Activated CD4-positive, CD25-positive, alpha-beta regulatory T cell (primary cell): ENCODE measurements at regions not wholly inside any gene's neighbourhood (a gene's known extent, or its start where the extent isn't known, plus 50 kb on each side); places are given as distances from the start of the nearest gene placed in this dataset.

ENCODE experiments used
- DNase-seq, 4 experiments: peaks; one replicate each; lab custom pipeline; 2025; lab: John Stamatoyannopoulos, UW

DNA sequence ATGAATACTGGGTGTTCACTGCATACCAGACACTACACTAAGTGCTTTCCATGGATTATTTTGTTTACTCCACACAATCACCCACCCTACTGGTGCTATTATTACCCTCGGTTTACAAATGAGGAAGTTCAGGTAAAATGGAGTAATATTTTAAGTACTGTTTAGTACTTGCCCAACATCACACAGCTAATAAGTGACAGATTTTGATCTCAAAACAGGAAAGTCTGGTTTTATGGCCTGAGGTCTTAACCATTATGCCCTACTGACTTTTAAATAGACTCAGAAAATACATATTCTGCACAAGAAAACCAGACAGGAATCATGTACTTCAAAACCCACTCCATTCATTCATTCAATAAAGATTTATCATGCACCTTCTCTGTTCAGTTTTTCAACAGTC, 431.0 kb upstream of the TLE4 start:
- no peak for DNase-seq

DNA sequence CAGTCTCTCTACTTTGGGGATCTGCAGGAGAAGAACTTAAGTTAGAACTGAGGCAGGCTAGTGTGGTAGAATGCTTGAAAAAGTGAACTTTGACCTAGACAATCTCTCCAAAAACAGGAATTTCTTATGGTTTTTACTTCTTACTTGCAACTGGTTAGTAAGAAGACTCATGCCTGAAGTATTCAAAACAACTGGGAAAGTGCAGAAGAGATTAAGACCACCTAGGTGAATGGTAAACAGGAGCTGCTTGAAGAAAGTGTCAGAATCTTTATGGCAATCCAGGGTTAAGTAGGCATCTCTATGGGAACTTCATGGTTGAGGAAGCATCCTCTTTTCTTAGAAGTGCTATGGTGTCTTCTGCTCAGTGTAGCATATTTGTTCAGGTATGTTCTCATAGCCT, 428.6 kb upstream of the TLE4 start:
- DNase-seq: no peak

DNA sequence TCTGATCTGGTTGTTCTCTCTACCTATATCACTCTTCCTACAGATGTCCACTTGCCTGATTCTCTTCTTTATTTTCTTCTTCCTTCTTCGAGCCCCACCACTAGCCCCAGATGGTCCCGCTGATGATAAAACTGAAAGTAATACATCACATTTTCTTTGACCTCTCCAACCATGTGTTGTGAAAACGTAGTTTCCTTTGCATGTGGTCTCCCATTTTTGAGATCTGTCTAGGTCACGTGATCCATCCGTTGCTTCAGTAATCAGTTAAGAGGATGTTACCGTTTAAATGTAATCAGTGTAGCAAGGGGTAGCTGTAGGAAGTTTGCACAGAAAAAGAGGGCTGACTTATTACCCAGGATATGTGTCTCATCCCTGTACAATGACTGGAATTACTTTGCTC, 426.3 kb upstream of the TLE4 start:
- no peak for DNase-seq

DNA sequence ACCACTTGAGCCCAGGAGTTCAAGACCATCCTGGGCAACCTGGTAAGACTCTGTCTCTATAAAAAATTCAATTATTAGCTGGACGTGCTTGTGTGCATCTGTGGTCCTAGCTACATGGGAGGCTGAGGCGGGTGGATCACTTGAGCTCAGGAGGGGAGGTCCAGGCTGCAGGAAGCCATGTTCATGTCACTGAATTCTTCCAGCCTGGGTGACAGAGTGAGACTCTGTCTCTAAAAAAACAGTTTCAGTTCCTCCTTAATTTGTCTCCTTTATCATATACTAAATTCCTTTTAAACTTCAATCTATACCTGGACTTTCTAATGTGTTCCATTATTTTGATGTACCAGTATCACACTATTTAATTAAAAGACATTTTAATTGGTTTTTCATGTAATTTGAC, 422.2 kb upstream of the TLE4 start:
- no peak for DNase-seq

DNA sequence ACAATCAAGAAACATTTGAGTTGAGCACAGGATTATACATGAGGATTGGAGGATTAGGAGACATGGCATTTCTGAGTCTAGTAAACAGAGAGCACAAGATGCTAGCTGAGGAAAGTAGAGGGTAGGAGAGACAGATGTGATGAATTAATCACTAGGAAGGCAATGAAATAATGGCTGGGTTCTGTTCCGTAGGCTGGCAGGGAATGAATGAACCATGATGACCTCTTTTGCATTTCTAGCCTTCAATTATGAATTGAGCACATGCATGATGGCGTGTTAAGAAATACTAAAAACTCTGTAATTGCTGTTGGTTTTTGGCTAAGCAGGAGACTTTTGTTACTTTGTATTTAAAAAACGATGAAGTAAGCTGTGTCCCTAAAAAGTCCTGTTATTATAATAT, 420.0 kb upstream of the TLE4 start:
- no peak for DNase-seq

DNA sequence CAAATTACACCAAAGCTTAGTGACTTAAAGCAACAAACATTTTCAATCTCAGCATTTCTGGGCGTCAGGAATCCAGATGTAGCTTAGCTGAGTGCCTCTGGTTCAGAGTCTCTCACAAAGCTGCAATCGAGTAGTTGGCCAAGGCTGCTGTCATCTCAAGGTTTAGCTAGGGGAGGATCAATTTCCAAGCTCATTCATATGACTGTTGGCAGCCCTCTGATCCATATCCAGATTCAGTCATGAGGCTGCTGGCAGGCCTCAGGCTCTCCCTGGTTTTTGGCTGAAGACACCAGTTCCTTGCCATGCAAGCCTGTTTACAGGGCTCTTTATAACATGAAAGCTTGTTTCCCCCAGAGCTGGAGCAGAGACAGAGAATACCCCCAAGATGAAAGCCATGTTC, 419.5 kb upstream of the TLE4 start:
- no peak for DNase-seq

DNA sequence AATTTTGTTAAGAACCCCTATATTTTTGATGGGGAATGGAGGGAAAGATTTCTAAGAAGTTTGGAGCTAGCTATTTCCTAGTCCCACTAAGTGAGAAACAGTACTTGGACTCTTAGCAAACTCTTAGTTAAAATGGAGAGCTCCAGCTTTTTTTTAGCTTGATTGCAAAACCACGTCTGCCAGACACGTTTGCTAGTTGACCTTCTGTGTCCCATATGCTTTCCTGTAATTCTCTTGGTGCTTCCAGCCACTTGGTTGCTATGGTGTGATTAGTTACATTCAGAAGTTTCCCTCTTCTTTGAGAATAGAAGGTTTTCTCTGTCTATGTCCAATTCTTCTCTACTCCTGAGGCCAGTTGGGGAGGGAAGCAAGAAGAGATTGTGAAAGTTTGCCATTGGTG, 417.0 kb upstream of the TLE4 start:
- DNase-seq: no peak

DNA sequence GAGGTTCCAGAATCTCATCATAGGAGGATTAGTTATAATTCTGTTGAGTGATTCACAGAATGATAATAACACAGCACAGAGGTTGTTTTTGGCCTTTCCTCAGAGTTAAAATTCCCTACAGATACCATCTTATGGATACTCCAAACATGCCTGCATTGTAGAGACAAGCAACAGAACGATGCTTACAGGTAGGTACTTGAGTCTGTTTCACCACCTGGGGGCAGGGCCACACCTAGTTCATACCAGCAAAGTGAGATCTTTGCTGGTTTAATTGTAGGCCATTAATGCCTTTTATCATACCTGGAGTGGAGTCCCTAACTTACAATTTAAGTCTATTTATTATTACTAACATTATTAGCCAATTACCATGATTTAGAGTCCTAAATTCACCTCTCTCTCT, 416.5 kb upstream of the TLE4 start:
- DNase-seq: no peak

DNA sequence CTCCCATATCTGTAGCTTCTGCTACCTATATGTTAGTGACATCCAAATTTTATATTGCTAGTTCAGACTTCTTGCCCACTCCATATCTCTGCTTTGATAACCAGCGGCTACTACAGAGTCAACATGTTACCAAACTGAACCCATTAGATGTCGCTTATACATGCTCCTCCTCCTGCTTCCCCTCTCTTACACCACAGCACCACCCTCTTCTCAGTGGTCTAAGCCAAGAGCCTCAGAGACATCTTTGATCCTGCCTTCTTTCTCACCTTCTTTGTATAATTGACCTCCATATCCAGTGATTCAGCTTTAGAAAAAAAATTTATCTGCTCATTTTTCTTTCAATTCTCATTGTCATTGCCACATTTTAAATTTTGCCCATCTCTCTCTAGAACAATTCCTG, 408.2 kb upstream of the TLE4 start:
- no peak for DNase-seq

DNA sequence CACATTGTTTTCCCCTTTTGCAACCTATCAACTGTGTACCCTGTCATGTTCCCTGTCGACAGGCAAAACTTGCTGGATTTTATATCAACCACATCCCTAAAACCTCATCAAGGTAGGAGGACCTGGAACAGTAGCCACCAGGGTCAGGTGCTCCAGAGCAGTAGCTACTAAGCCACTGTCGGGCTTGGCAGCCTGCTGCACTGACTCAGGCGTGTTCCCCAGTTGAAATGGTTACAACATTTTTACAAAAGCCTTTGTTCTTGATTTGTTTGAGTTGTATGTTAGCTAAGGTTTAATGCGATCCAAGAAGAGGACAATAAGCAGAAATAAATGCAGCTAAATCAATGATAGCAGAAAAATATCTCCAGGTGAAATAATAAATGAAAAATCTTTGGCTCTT, 407.4 kb upstream of the TLE4 start:
- no peak for DNase-seq

DNA sequence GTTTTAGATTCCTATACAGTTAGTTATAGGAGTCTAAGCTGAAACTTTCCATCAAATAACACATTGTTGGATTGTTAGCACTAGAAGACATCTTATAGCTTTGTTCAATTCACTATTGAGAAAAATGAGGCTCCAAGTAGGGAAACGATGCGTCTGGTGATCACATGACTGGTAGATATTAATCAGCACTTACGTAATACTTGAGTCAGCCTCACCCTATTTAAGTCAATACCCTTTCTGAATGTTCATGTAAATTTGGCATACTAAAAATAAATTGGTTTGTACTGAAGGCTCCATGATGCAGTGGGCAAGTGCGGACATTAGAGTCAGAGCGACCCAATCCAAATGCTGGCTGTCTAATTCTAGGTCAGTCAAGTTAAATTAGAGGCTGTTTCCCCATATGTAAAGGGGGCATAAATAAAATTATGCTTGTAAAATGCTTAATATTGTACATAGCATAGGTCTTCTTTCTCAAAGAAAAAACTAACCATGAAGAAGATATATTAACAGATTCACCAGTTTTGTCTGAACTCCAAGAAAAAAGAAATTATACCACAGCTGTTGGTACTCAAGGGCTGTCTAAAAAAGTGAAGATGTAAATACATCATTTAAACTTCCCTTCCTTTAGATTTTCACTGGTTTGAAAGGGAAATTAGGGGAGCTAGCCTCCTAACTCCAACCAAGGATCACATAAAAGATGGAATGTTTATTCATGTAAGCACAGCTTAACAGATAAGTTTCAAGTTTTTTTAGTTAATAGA, 406.6 kb upstream of the TLE4 start:
- no peak for DNase-seq

DNA sequence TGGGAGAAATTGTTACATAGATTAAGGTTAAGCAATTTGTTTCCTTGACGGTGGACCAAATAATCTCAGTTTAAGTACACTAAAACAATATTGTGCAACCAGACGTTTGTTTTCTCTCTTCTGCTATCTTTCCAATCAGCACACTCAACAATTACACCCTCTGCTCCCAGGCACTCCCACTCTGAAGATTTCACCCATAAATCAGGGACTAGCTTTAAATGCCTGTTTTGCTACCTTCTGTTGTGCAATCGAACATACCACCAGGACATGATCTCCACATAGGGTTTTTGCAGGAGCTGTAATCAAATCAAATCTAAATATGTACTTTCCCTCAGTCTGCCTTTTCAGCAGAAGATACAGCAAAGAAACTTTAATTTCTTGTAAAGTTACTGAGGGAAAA, 405.8 kb upstream of the TLE4 start:
- no peak for DNase-seq

DNA sequence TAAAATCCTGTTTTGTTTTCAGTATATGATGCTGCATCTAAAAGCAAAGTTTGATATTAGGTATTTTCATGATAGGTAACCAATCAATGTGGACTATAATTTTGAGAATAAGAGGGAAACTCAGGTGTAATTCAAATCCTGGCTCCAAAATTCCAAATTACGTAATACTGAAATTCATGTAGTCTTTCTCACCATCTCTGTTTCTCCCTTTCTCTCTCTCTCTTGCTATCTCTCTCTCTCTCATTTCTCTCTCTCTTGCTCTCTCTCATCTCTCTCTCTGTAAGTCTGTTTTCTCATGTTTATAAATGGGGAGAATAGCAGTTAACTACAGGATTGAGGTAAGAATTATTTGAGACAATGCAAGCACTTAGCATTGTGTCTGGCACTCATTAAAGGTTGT, 401.1 kb upstream of the TLE4 start:
- DNase-seq: no peak

DNA sequence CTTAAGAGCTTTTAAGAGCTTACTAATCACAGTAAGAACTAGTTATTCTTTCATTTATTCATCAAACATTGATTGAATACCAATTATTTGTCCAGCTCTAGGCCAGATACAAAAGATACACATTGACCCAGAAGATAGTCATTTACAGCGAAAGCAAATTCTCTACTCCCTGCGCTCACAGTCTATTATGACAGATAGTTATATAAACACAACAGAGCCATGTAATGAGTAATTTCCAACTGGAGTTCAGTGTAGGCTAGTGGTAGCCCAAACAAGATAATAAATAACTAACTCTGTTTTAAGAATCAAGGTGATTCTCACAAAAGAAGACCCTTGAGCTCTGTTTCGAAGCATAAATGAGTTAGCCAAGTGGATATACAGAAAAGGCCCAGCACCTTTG, 397.8 kb upstream of the TLE4 start:
- DNase-seq: no peak

DNA sequence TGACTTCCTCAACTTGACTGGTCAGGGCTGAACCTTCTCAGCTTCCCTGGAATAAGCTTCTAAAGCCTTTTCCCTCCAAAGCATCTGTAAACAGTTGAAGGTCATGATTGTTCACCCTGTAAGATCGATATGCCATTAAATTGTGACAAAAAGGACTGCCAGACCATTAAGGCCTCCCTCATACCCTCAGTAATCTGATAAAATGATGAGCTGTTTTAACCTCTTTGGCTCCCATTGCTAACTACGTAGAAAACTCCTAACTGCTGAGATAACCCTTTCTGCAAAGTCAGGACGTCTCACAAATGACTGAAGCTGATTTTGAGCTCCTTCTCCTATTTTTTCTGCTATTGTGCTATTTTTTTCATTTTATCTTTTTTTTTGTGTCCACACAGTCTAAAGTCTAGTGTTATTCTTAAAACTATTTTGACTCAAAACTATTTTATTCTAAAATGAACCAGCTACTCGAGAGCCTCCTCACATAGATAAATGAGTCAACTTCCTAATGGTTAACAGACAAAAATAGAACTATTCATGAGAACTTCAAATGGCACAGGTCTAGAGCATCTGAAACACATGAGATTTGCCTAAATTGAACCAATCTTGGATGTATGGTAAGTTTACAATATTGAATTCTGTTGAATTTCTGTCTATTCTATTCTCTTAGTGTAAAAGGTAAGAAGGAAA, 395.6 kb upstream of the TLE4 start:
- DNase-seq: no peak

DNA sequence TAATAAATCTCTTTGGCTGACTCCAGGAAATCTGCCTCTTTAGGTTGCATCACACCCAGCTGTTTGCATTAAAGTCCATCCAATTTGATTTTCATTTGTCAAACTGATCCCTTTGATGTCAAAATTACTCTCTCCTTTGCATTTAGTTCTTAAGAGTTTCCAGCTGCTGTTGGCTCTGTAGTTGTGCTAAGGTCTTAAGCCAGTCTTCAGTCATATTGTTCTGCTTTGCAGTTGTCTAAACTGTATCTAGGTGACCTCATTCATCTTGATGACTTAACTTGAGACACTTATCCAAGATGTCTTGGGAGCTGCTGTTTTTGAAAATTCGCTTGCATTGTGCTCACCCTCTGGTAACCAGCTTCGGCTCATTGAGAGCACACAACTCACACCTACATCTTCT, 386.9 kb upstream of the TLE4 start:
- DNase-seq: no peak

DNA sequence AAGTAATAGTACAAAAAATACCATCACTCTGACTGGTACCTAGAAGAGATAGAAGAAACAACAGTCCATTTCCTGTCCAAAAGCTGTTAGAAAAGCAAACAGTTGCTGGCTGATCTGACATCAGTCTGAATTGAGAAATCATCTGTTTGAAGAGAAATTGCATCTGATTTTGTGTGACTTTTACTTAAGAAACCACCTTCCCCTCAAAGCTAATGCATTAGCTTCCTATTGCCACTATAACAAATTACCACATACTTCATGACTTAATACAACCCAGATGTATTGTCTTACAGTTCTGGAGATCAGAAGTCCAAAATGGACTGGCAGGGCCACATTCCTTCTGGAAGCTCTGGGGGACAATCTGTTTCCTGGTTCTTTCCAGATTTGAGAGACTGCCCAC, 385.9 kb upstream of the TLE4 start:
- DNase-seq: no peak

DNA sequence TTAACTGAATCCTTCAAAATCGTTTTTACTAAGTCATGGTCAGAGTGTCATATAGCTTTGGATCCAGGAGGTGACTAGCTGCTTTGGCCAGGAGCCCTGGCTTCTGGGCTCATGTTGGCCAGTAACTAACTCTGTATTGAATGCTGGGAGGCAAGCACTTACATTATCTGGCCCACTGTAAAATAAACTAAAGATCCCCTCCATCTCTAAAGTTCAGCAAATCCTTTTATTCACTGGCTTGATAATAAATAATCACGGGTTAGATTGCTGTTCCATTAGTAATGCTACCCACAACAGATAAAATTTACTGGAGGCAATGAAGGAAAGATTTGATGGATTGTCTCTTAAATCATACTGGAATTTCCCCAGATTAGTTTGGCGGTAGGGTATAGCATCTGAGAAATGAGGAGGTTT, 382.2 kb upstream of the TLE4 start:
- DNase-seq: no peak

DNA sequence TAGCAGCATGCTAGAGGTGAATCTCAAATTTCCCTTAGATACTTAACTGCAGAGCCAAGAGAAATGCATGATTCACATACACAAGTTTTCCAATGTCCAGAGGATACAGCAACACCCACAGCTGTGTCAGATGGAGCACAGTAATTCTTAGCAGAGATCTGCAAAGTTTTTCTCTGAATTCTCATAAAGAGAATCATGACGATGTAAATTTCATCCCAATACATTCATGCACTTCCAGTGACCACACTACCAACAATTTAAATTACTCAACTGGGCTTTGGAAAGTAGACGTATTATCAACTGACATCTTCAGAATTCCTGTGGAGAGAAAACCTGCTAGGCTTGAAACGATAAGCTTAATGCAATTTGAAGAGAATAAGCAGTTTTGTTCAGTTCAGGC, 378.8 kb upstream of the TLE4 start:
- no peak for DNase-seq

DNA sequence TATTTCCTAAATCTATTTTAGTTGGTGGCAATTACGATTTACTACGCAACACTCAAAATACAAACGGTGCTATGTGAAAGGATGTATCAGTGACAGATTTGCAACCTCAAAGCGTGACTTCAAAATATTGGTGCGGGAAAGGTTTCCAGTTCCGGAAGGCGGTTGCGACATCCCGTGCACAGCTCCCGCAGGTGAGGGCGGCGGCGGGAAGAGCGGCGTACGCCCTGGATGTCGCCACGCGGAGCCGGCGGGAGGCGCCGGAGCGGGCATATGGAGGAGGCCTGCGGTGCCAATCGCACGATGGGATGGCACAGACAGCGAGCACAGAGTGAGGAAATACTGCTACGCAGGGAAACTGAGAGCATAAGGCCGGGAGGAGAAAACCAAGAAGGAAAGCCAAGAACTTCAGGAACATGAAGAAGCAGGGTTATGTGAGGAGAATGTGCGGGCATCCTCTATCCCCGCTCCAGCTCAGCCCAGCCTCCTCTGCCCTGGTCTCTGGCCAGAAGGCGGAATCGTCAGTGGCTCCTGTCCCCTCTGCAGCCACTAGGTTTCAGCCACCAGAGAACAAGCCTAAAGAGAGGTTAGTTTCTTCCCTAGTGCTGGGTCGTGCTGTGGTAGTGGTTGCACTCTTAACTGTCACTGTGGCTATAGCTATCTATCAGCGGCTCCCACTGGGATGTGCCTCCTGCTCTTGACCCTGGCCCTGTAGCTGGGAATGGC, 378.1 kb upstream of the TLE4 start:
- DNase-seq: no peak

DNA sequence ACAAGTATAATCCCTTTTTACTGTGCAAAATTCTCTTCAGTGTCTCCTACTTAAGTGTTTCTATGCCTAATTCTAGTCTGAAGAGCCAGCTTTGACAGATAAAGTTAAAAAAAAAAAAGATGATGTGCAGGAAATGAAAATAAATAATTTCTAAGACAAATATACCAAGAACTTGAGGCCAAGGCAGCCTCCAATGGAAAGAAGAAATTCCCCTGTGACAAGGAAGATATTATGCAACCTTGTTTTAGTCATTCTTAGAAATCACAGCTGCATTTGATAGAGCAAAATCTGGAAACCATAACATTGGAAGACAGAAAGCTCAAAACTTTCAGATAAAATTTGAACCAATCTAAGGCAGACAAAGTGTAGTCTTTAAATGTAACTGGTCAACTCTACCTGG, 375.9 kb upstream of the TLE4 start:
- no peak for DNase-seq

DNA sequence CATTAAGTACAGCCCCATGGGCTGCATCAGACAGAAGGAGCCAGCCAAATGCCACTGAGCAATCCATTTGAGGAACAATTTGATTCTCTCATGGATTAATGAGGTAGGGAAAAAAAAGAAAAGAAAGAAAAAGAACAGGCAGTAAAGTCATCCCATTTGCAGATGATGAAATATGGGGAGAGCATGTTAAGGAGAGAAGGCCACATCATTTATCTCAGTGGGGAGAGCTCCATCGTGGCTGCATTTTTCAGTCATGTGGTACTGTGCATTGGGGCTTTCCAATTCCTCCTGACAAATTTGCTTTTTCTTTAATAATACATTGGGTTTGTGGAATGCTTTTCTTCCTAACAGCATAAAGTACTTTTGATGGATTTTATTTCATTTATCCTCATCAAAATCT, 375.2 kb upstream of the TLE4 start:
- DNase-seq: no peak

DNA sequence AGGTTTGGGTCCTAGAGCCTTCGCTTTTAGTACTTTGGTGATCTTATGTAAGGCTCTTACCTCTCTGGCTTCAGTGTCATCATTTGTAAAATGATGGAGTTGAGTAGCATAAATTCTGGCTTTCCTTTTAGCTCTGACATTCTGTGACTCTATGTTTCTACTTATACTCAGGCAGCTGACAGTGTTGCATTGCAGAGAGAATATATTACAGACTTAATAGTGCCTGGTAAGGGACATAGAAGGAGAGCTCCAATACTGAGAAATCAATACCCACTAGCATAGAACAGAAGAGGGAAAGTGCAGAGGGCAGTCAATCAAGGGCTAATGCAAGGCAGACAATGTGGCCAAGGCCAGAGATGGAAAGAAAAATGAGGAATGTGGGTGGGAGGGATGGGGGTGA, 371.4 kb upstream of the TLE4 start:
- DNase-seq: no peak
